ENCODE measurements at regions not wholly inside any gene's neighbourhood (a gene's known extent, or its start where the extent isn't known, plus 50 kb on each side); places are given as distances from the start of the nearest gene placed in this dataset.
"Not testable (repeated sequence)": the region's sequence is repeated elsewhere in the genome, so short reads cannot be mapped to it uniquely, and the experiment has no call there.

- DNase-seq (ENCODE audit: low spot score) = no peak
Measured at GRCh38 chr2:53536583-53537361, 230.8 kb upstream of the CHAC2 start.

GRCh38 chr2:53535234-53535840 is 232.3 kb upstream of the CHAC2 start:
- DNase-seq (ENCODE audit: low spot score) = peak; percentile 76

GRCh38 chr2:53530126-53530525 is 237.5 kb upstream of the CHAC2 start:
- no peak for DNase-seq (ENCODE audit: low spot score)

GRCh38 chr2:53527056-53527455 is 240.5 kb upstream of the CHAC2 start:
- no peak for DNase-seq (ENCODE audit: low spot score)

GRCh38 chr2:53519918-53520841 is 247.4 kb upstream of the CHAC2 start:
- peak; percentile 33 for DNase-seq (ENCODE audit: low spot score)

GRCh38 chr2:53517406-53517805 is 250.2 kb upstream of the CHAC2 start:
- DNase-seq (ENCODE audit: low spot score) = peak; percentile 20

- no peak for DNase-seq (ENCODE audit: low spot score)
Measured at GRCh38 chr2:53516650-53517049, 251.0 kb upstream of the CHAC2 start.

GRCh38 chr2:53515435-53516332 is 251.9 kb upstream of the CHAC2 start:
- DNase-seq (ENCODE audit: low spot score) = no peak

GRCh38 chr2:53513167-53513666 is 254.4 kb upstream of the CHAC2 start:
- DNase-seq (ENCODE audit: low spot score) = no peak

GRCh38 chr2:53512071-53512826 is 255.4 kb upstream of the CHAC2 start:
- DNase-seq (ENCODE audit: low spot score) = no peak

- DNase-seq (ENCODE audit: low spot score) = no peak
Measured at GRCh38 chr2:53511549-53511948, 256.1 kb upstream of the CHAC2 start.

GRCh38 chr2:53510401-53510800 is 257.2 kb upstream of the CHAC2 start:
- DNase-seq (ENCODE audit: low spot score) = no peak

- no peak for DNase-seq (ENCODE audit: low spot score)
Measured at GRCh38 chr2:53509831-53510388, 257.7 kb upstream of the CHAC2 start.

- DNase-seq (ENCODE audit: low spot score) = no peak
Measured at GRCh38 chr2:53508667-53509066, 258.9 kb upstream of the CHAC2 start.

GRCh38 chr2:53507070-53507469 is 260.5 kb upstream of the CHAC2 start:
- not testable (repeated sequence) for DNase-seq (ENCODE audit: low spot score)

- DNase-seq (ENCODE audit: low spot score) = no peak
Measured at GRCh38 chr2:53505826-53506225, 261.8 kb upstream of the CHAC2 start.

GRCh38 chr2:53504507-53504906 is 263.1 kb upstream of the CHAC2 start:
- no peak for DNase-seq (ENCODE audit: low spot score)

- no peak for DNase-seq (ENCODE audit: low spot score)
Measured at GRCh38 chr2:53500181-53500580, 267.4 kb upstream of the CHAC2 start.

- DNase-seq (ENCODE audit: low spot score) = peak; percentile 38
Measured at GRCh38 chr2:53498210-53498609, 269.4 kb upstream of the CHAC2 start.

GRCh38 chr2:53497020-53497419 is 270.6 kb upstream of the CHAC2 start:
- DNase-seq (ENCODE audit: low spot score) = no peak

Measured in pons (tissue), 1 donor.